Right ventricle myocardium superior (tissue), 1 donor: ENCODE measurements at regions not wholly inside any gene's neighbourhood (a gene's known extent, or its start where the extent isn't known, plus 50 kb on each side); places are given as distances from the start of the nearest gene placed in this dataset.

Source experiments
- ATAC-seq: fragments of 200-7000 bp; cut with Tn5 transposase; one replicate; pipeline ENCODE4 v1.9.1; 2020; ENCODE audit warnings: mild to moderate bottlenecking; ENCODE audit not compliant: poor library complexity
- DNase-seq: peaks from one replicate; pipeline ENCODE4 v3.0.0-alpha.2; 2020
- intact Hi-C: fragments of 100-400 bp; cut with DNase I; formaldehyde crosslinking; loops from one replicate; pipeline ENCODE4 v1.11.2; 2022
- donor health status: DM: no; HTN: yes; CAD: no; lungs with severe emphysema.

GRCh38 chr18:78768656-78769501, 210.7 kb upstream of the SALL3 start:
- ATAC-seq (no peak), DNase-seq (no peak)
- intact Hi-C loops: no loop called here

GRCh38 chr18:78769502-78770105, 210.0 kb upstream of the SALL3 start:
- no peak for DNase-seq
- ATAC-seq: no peak

GRCh38 chr18:78770139-78770822, 209.3 kb upstream of the SALL3 start:
- DNase-seq: no peak
- intact Hi-C loops: no loop called here
- ATAC-seq: no peak

More at GRCh38 chr18:78769502-78770105, 210.0 kb upstream of the SALL3 start:
- intact Hi-C loops: no loop called here

GRCh38 chr18:78770823-78771139, 208.8 kb upstream of the SALL3 start:
- no peak for DNase-seq
- intact Hi-C loops: no loop called here
- no peak for ATAC-seq

GRCh38 chr18:78771496-78772359, 207.9 kb upstream of the SALL3 start:
- ATAC-seq: no peak
- DNase-seq: no peak
- intact Hi-C loops: no loop called here

GRCh38 chr18:78772360-78773302, 207.0 kb upstream of the SALL3 start:
- DNase-seq: no peak
- intact Hi-C loops: no loop called here
- no peak for ATAC-seq

GRCh38 chr18:78773303-78773755, 206.3 kb upstream of the SALL3 start:
- no peak for DNase-seq
- no peak for ATAC-seq
- intact Hi-C loops: no loop called here

- intact Hi-C loops: no loop called here
- DNase-seq (no peak), ATAC-seq (no peak)
Observed at GRCh38 chr18:78773819-78774218, 205.8 kb upstream of the SALL3 start.

- DNase-seq (no peak), ATAC-seq (no peak)
- intact Hi-C loops: no loop called here
Observed at GRCh38 chr18:78774741-78775141, 204.9 kb upstream of the SALL3 start.

- DNase-seq (no peak), ATAC-seq (no peak)
- intact Hi-C loops: no loop called here
Observed at GRCh38 chr18:78776151-78776550, 203.5 kb upstream of the SALL3 start.

- intact Hi-C loops: no loop called here
- ATAC-seq (no peak), DNase-seq (no peak)
Observed at GRCh38 chr18:78776706-78777285, 202.8 kb upstream of the SALL3 start.

- ATAC-seq (no peak), DNase-seq (no peak)
- intact Hi-C loops: no loop called here
Observed at GRCh38 chr18:78777992-78778391, 201.6 kb upstream of the SALL3 start.

GRCh38 chr18:78778651-78779050, 201.0 kb upstream of the SALL3 start:
- ATAC-seq: no peak
- no peak for DNase-seq
- intact Hi-C loops: no loop called here

GRCh38 chr18:78779996-78780718, 199.5 kb upstream of the SALL3 start:
- no peak for DNase-seq
- no peak for ATAC-seq
- intact Hi-C loops: no loop called here

GRCh38 chr18:78780719-78781600, 198.7 kb upstream of the SALL3 start:
- no peak for ATAC-seq
- no peak for DNase-seq
- intact Hi-C loops: no loop called here

- intact Hi-C loops: no loop called here
- no peak for ATAC-seq
Observed at GRCh38 chr18:78781601-78781960, 198.0 kb upstream of the SALL3 start.

More at GRCh38 chr18:78781601-78781960, 198.0 kb upstream of the SALL3 start:
- no peak for DNase-seq
